GM23338 (cell line): ENCODE measurements at regions not wholly inside any gene's neighbourhood (a gene's known extent, or its start where the extent isn't known, plus 50 kb on each side); places are given as distances from the start of the nearest gene placed in this dataset.

Experiments used
- ATAC-seq: fragments of 200-7000 bp; cut with Tn5 transposase; 3 replicates; pipeline ENCODE4 v1.9.1; 2020
- DNase-seq: peaks from one replicate; pipeline ENCODE4 v3.0.0-alpha.2; 2015; ENCODE audit warnings: low spot score
- H2AFZ ChIP-seq: fragments of 200-600 bp; sonication (generic); 2 replicates; pipeline ENCODE4 v1.8.0; 2016; ENCODE audit warnings: antibody characterized with exemption, mild to moderate bottlenecking, moderate library complexity
- H3F3A ChIP-seq: fragments of 200-600 bp; sonication (generic); replicated peaks from 2 replicates; pipeline ENCODE4 v1.8.0; 2017; ENCODE audit warnings: antibody characterized with exemption, mixed run types, low read depth
- H3K27ac ChIP-seq: fragments of 200-600 bp; sonication (generic); 2 replicates; pipeline ENCODE4 v1.6.1; 2016; ENCODE audit warnings: low read depth
- H3K27me3 ChIP-seq: fragments of 200-600 bp; sonication (generic); 2 replicates; pipeline ENCODE4 v1.8.0; 2016; ENCODE audit warnings: mild to moderate bottlenecking, mixed run types, moderate library complexity; ENCODE audit not compliant: insufficient read depth
- H3K36me3 ChIP-seq: fragments of 200-600 bp; sonication (generic); 2 replicates; pipeline ENCODE4 v1.8.0; 2016; ENCODE audit warnings: mild to moderate bottlenecking; ENCODE audit not compliant: insufficient read depth
- H3K4me1 ChIP-seq: fragments of 200-600 bp; sonication (generic); 2 replicates; pipeline ENCODE4 v1.8.0; 2016; ENCODE audit warnings: mild to moderate bottlenecking, moderate library complexity; ENCODE audit not compliant: insufficient read depth
- H3K4me2 ChIP-seq: fragments of 200-600 bp; sonication (generic); 2 replicates; pipeline ENCODE4 v1.7.1; 2017; ENCODE audit warnings: mixed run types
- H3K4me3 ChIP-seq: fragments of 200-600 bp; sonication (generic); 2 replicates; pipeline ENCODE4 v1.6.1; 2016; ENCODE audit warnings: mixed run types
- H3K79me2 ChIP-seq: fragments of 200-600 bp; sonication (generic); replicated peaks from 2 replicates; pipeline ENCODE4 v1.8.0; 2017; ENCODE audit warnings: mild to moderate bottlenecking; ENCODE audit not compliant: insufficient read depth
- H3K9me2 ChIP-seq: fragments of 200-600 bp; sonication (generic); 2 replicates; pipeline ENCODE4 v1.8.0; 2017; ENCODE audit not compliant: insufficient read depth
- H4K20me1 ChIP-seq: fragments of 200-600 bp; sonication (generic); replicated peaks from 2 replicates; pipeline ENCODE4 v1.8.0; 2017; ENCODE audit warnings: mild to moderate bottlenecking; ENCODE audit not compliant: insufficient read depth
- H3K27ac Mint-ChIP-seq: 2 replicates; pipeline ENCODE4 v1.8.0; 2020; ENCODE audit warnings: inconsistent platforms, mild to moderate bottlenecking, moderate library complexity, mixed read lengths
- H3K27me3 Mint-ChIP-seq: 3 replicates; pipeline ENCODE4 v1.8.0; 2022; ENCODE audit warnings: low read depth, mild to moderate bottlenecking, moderate library complexity, mixed read lengths, inconsistent platforms; ENCODE audit not compliant: insufficient read depth, poor library complexity
- H3K36me3 Mint-ChIP-seq: 3 replicates; pipeline ENCODE4 v1.8.0; 2021; ENCODE audit warnings: low read depth, mild to moderate bottlenecking, inconsistent platforms, moderate library complexity, mixed read lengths
- H3K4me1 Mint-ChIP-seq: 3 replicates; pipeline ENCODE4 v1.8.0; 2020; ENCODE audit warnings: mild to moderate bottlenecking, inconsistent platforms, mixed read lengths
- H3K4me3 Mint-ChIP-seq: 3 replicates; pipeline ENCODE4 v1.8.0; 2021; ENCODE audit warnings: moderate library complexity, mild to moderate bottlenecking, inconsistent platforms, mixed read lengths
- H3K9me3 Mint-ChIP-seq: 3 replicates; pipeline ENCODE4 v1.8.0; 2020; ENCODE audit warnings: moderate library complexity, mild to moderate bottlenecking, inconsistent platforms, mixed read lengths
- CREB1 ChIP-seq: fragments of 250-450 bp; sonication (Bioruptor Pico); IDR thresholded peaks from 2 replicates; pipeline ENCODE4 v1.5.0; 2020; ENCODE audit warnings: low read depth, mild to moderate bottlenecking, moderate library complexity
- CTCF ChIP-seq, 2 experiments: fragments of 200-600 bp in 1 of 2; sonication (generic) in 1 of 2; conservative IDR thresholded peaks; 2 replicates each; pipeline versions ENCODE4 v1.5.1 to v1.6.1; 2016 to 2017; ENCODE audit warnings: antibody characterized with exemption in 2 of 2, low read depth in 2 of 2, mild to moderate bottlenecking in 2 of 2, moderate library complexity in 1 of 2
- EZH2 ChIP-seq: fragments of 200-600 bp; sonication (generic); IDR thresholded peaks from one replicate; pipeline ENCODE4 v1.8.0; 2017; ENCODE audit warnings: antibody characterized with exemption, mild to moderate bottlenecking, low read depth; ENCODE audit not compliant: unreplicated experiment
- EZH2phosphoT487 ChIP-seq: fragments of 200-600 bp; sonication (generic); IDR thresholded peaks from one replicate; pipeline ENCODE4 v1.8.1; 2018; ENCODE audit warnings: antibody characterized with exemption; ENCODE audit not compliant: unreplicated experiment
- JUNB ChIP-seq: IDR thresholded peaks from one replicate; pipeline ENCODE4 v1.6.1; 2016; ENCODE audit warnings: antibody characterized with exemption; ENCODE audit not compliant: unreplicated experiment
- NANOG ChIP-seq: IDR thresholded peaks from 2 replicates; pipeline ENCODE4 v1.6.1; 2016; ENCODE audit warnings: antibody characterized with exemption, borderline replicate concordance
- POLR2AphosphoS5 ChIP-seq: IDR thresholded peaks from 2 replicates; pipeline ENCODE4 v1.6.1; 2016; ENCODE audit warnings: antibody characterized with exemption, low read depth
- REST ChIP-seq: IDR thresholded peaks from one replicate; pipeline ENCODE4 v1.6.1; 2018; ENCODE audit warnings: antibody characterized with exemption; ENCODE audit not compliant: unreplicated experiment
- STAT1 ChIP-seq: IDR thresholded peaks from one replicate; pipeline ENCODE4 v1.6.1; 2016; ENCODE audit warnings: antibody characterized with exemption; ENCODE audit not compliant: unreplicated experiment
- ZNF114 ChIP-seq: fragments of 250-450 bp; sonication (Bioruptor Pico); IDR thresholded peaks from 2 replicates; pipeline ENCODE4 v1.5.0; 2020; ENCODE audit warnings: mild to moderate bottlenecking, moderate library complexity
- ZNF331 ChIP-seq: fragments of 250-450 bp; sonication (Bioruptor Pico); IDR thresholded peaks from 2 replicates; pipeline ENCODE4 v1.5.0; 2020; ENCODE audit warnings: low read depth, mild to moderate bottlenecking, moderate library complexity
- TF ChIP-seq, protein P1 (sequence below): IDR thresholded peaks from 2 replicates; pipeline ENCODE4 v1.6.1; 2016; ENCODE audit warnings: antibody characterized with exemption

- H3K36me3 ChIP-seq: no peaks in the 10 kb centered on the region
- H3F3A ChIP-seq: no peaks in the 10 kb centered on the region
- Mint-ChIP-seq H3K9me3 (peaks cover 3% of the 10 kb centered on the region; the same call in 1 of the 3 replicates), H3K27ac (no peak overlapping the region), H3K4me1 (peaks cover 4% of the 10 kb centered on the region; the same call in 2 of the 3 replicates), H3K27me3 (no peaks in the 10 kb centered on the region), H3K36me3 (no peaks in the 10 kb centered on the region), H3K4me3 (no peak overlapping the region)
- H3K9me2 ChIP-seq: no peaks in the 10 kb centered on the region
- no peaks in the 10 kb centered on the region for H4K20me1 ChIP-seq
- H3K4me2 ChIP-seq: no peak overlapping the region
- ATAC-seq (no peak), DNase-seq (no peak)
- no peaks in the 10 kb centered on the region for H3K4me1 ChIP-seq
- 0 out of 2 replicates have a peak overlapping the region, but pooled peaks have one; percentile 28 for H2AFZ ChIP-seq
- no peak overlapping the region for H3K4me3 ChIP-seq
- no peaks in the 10 kb centered on the region for H3K27me3 ChIP-seq
- no peaks in the 10 kb centered on the region for H3K79me2 ChIP-seq
- TF ChIP-seq CREB1 (CRISPR knock-in tag): no peak
- no peak for TF ChIP-seq CTCF (conservative IDR thresholded peaks at IDR 0.05; ENCODE audit: low read depth in 2 of 2)
- TF ChIP-seq NANOG: no peak
- no peak for TF ChIP-seq STAT1
- no peak for TF ChIP-seq ZNF114 (CRISPR knock-in tag)
- TF ChIP-seq ZNF331: no peak
- TF ChIP-seq, protein P1, sequence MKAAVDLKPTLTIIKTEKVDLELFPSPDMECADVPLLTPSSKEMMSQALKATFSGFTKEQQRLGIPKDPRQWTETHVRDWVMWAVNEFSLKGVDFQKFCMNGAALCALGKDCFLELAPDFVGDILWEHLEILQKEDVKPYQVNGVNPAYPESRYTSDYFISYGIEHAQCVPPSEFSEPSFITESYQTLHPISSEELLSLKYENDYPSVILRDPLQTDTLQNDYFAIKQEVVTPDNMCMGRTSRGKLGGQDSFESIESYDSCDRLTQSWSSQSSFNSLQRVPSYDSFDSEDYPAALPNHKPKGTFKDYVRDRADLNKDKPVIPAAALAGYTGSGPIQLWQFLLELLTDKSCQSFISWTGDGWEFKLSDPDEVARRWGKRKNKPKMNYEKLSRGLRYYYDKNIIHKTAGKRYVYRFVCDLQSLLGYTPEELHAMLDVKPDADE: no peak
- TF ChIP-seq REST: no peak
- H3K27ac ChIP-seq: no peak overlapping the region
Observed at GRCh38 chr12:81874166-81874565, 115.0 kb upstream of the PPFIA2 start.

DNA sequence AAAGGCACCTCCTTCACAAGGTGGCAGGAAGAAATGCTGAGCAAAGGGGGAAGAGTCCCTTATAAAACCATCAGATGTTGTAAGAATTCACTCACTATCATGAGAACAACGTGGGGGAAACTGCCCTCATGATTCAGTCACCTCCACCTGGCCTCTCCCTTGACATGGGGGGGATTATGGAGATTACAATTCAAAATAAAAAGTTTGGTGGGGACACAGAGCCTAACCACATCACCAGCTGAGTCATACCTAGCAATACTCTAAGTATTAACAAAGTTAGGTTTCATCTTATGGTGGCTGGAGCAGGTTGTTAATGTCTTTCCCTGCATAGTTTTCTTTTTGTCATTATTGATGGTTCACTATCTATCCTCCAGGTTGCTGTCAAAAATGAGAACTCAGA is 113.2 kb upstream of the PPFIA2 start:
- Mint-ChIP-seq H3K27ac (no peak overlapping the region), H3K4me1 (peaks cover 4% of the 10 kb centered on the region; the same call in 2 of the 3 replicates), H3K27me3 (no peaks in the 10 kb centered on the region), H3K4me3 (no peak overlapping the region), H3K9me3 (peaks cover 3% of the 10 kb centered on the region; the same call in 1 of the 3 replicates), H3K36me3 (no peaks in the 10 kb centered on the region)
- H3K27me3 ChIP-seq: no peaks in the 10 kb centered on the region
- no peaks in the 10 kb centered on the region for H3K79me2 ChIP-seq
- no peaks in the 10 kb centered on the region for H3K4me1 ChIP-seq
- no peak for ATAC-seq
- H4K20me1 ChIP-seq: no peaks in the 10 kb centered on the region
- H3K9me2 ChIP-seq: no peaks in the 10 kb centered on the region
- H3K4me3 ChIP-seq: no peak overlapping the region
- H3F3A ChIP-seq: no peaks in the 10 kb centered on the region
- no peak overlapping the region for H3K4me2 ChIP-seq
- no peak overlapping the region for H3K27ac ChIP-seq
- no peak for DNase-seq
- H3K36me3 ChIP-seq: no peaks in the 10 kb centered on the region
- no peak overlapping the region for H2AFZ ChIP-seq
- TF ChIP-seq ZNF114 (CRISPR knock-in tag) (no peak), STAT1 (no peak), REST (no peak), EZH2phosphoT487 (no peak), POLR2AphosphoS5 (no peak), ZNF331 (no peak), JUNB (no peak), NANOG (no peak), CTCF (conservative IDR thresholded peaks at IDR 0.05; ENCODE audit: low read depth in 2 of 2) (no peak), CREB1 (CRISPR knock-in tag) (no peak), EZH2 (no peak)
